SK-N-SH (cell line): ENCODE measurements at regions not wholly inside any gene's neighbourhood (a gene's known extent, or its start where the extent isn't known, plus 50 kb on each side); places are given as distances from the start of the nearest gene placed in this dataset.

ENCODE experiments used
- CTCF ChIA-PET: fragments of 300-600, 350-600 bp; formaldehyde crosslinking; extraction: SDS; loops from one replicate; lab custom pipeline; 2021; lab: Yijun Ruan, JAX
- POLR2A ChIA-PET: fragments of 350-600 bp; sonication (Branson Sonifier 250); formaldehyde crosslinking; extraction: SDS; loops from one replicate; lab custom pipeline; 2020; ENCODE audit warnings: antibody characterized with exemption, inconsistent platforms; lab: Yijun Ruan, JAX
- DNase-seq: peaks from one replicate; pipeline ENCODE4 v3.0.0; 2012
- H2AFZ ChIP-seq: fragments of 200-600 bp; sonication (generic); 2 replicates; pipeline ENCODE4 v1.8.1; 2016; ENCODE audit warnings: antibody characterized with exemption, mild to moderate bottlenecking, low read depth
- H3F3A ChIP-seq: fragments of 200-600 bp; sonication (generic); replicated peaks from 2 replicates; pipeline ENCODE3; 2016; ENCODE audit warnings: antibody characterized with exemption, mild to moderate bottlenecking; ENCODE audit not compliant: insufficient read depth
- H3K27ac ChIP-seq, 2 experiments: fragments of 200-500 bp in 1 of 2; fragments of 200-600 bp in 1 of 2; sonication (Bioruptor generic) in 1 of 2; sonication (generic), shearing (Covaris generic) in 1 of 2; 2 replicates each; pipeline versions ENCODE4 v1.5.1 to v1.6.1; 2014 to 2016; ENCODE audit warnings: low read depth in 2 of 2, inconsistent platforms in 1 of 2, low read length in 1 of 2, mild to moderate bottlenecking in 1 of 2, mixed read lengths in 1 of 2
- H3K27me3 ChIP-seq: fragments of 200-600 bp; sonication (generic), shearing (Covaris generic); 2 replicates; pipeline ENCODE4 v1.6.1; 2016; ENCODE audit warnings: mixed run types; ENCODE audit not compliant: insufficient read depth
- H3K36me3 ChIP-seq, 2 experiments: fragments of 200-500 bp in 1 of 2; fragments of 200-600 bp in 1 of 2; sonication (Bioruptor generic) in 1 of 2; sonication (generic) in 1 of 2; replicated peaks in 1 of 2; 2 replicates each; pipeline versions ENCODE3 to v1.5.1; 2014 to 2016; ENCODE audit warnings: low read length in 1 of 2, mild to moderate bottlenecking in 1 of 2; ENCODE audit not compliant: insufficient read depth in 2 of 2, control insufficient read depth in 1 of 2
- H3K4me1 ChIP-seq, 2 experiments: fragments of 200-500 bp in 1 of 2; fragments of 200-600 bp in 1 of 2; sonication (Bioruptor generic) in 1 of 2; sonication (generic), shearing (Covaris generic) in 1 of 2; 2 replicates each; pipeline versions ENCODE4 v1.5.1 to v1.6.1; 2014 to 2016; ENCODE audit warnings: low read depth in 1 of 2, low read length in 1 of 2, mixed run types in 1 of 2; ENCODE audit not compliant: insufficient read depth in 2 of 2, control insufficient read depth in 1 of 2
- H3K4me2 ChIP-seq: fragments of 200-600 bp; sonication (generic), shearing (Covaris generic); 2 replicates; pipeline ENCODE4 v1.6.1; 2017; ENCODE audit warnings: mixed run types
- H3K4me3 ChIP-seq, 2 experiments: fragments of 200-500 bp in 1 of 2; fragments of 200-600 bp in 1 of 2; sonication (Bioruptor generic) in 1 of 2; sonication (generic), shearing (Covaris generic) in 1 of 2; 2 replicates each; pipeline versions ENCODE4 v1.5.1 to v1.8.1; 2014 to 2016; ENCODE audit warnings: low read depth in 2 of 2, inconsistent platforms in 1 of 2, low read length in 1 of 2, mild to moderate bottlenecking in 1 of 2, mixed read lengths in 1 of 2, moderate library complexity in 1 of 2
- H3K79me2 ChIP-seq: fragments of 200-600 bp; sonication (generic); 2 replicates; pipeline ENCODE4 v1.8.1; 2017; ENCODE audit warnings: mild to moderate bottlenecking; ENCODE audit not compliant: insufficient read depth
- H3K9ac ChIP-seq: fragments of 200-600 bp; sonication (generic); 2 replicates; pipeline ENCODE4 v1.6.1; 2017; ENCODE audit warnings: mixed run types
- H3K9me2 ChIP-seq: fragments of 200-600 bp; sonication (generic); 2 replicates; pipeline ENCODE4 v1.6.1; 2017; ENCODE audit warnings: mixed run types
- H3K9me3 ChIP-seq: fragments of 200-600 bp; sonication (generic); 2 replicates; pipeline ENCODE4 v1.6.1; 2017; ENCODE audit warnings: mixed run types, mild to moderate bottlenecking, moderate library complexity
- H4K20me1 ChIP-seq: fragments of 200-600 bp; sonication (generic); 2 replicates; pipeline ENCODE4 v1.6.1; 2017; ENCODE audit warnings: mild to moderate bottlenecking, mixed run types; ENCODE audit not compliant: insufficient read depth
- CHD2 ChIP-seq: fragments of 150-350 bp; IDR thresholded peaks from 2 replicates; pipeline ENCODE4 v1.6.1; 2018; ENCODE audit warnings: low read length; ENCODE audit not compliant: partially characterized antibody
- ELF1 ChIP-seq: IDR thresholded peaks from 2 replicates; pipeline ENCODE4 v1.4.0; 2012
- EP300 ChIP-seq, 2 experiments: IDR thresholded peaks; 2 replicates each; pipeline versions ENCODE4 v1.4.0 to v1.6.1; 2012; ENCODE audit warnings: borderline replicate concordance in 1 of 2, low read depth in 1 of 2, low read length in 1 of 2
- EZH2phosphoT487 ChIP-seq: fragments of 200-600 bp; sonication (generic); IDR thresholded peaks from 2 replicates; pipeline ENCODE4 v1.6.1; 2017; ENCODE audit warnings: low read depth, mixed run types, mild to moderate bottlenecking, antibody characterized with exemption, moderate library complexity, borderline replicate concordance
- FOSL2 ChIP-seq: IDR thresholded peaks from 2 replicates; pipeline ENCODE4 v1.4.0; 2012; ENCODE audit warnings: low read depth, mild to moderate bottlenecking, moderate library complexity, borderline replicate concordance
- FOXJ3 ChIP-seq: sonication (generic); formaldehyde crosslinking; IDR thresholded peaks from 2 replicates; pipeline ENCODE4 v1.5.1; 2020; ENCODE audit warnings: mild to moderate bottlenecking, missing genetic modification reagents
- FOXM1 ChIP-seq: IDR thresholded peaks from 2 replicates; pipeline ENCODE4 v1.4.0; 2012; ENCODE audit warnings: low read depth, mild to moderate bottlenecking
- GATA2 ChIP-seq: sonication (generic); formaldehyde crosslinking; IDR thresholded peaks from 2 replicates; pipeline ENCODE4 v1.5.0; 2020; ENCODE audit warnings: mild to moderate bottlenecking, missing genetic modification reagents
- MXI1 ChIP-seq: IDR thresholded peaks from 2 replicates; pipeline ENCODE4 v1.6.1; 2012; ENCODE audit warnings: mild to moderate bottlenecking, low read depth, low read length, improper control_type of control experiment
- NFIC ChIP-seq: IDR thresholded peaks from 2 replicates; pipeline ENCODE4 v1.4.0; 2012; ENCODE audit warnings: borderline replicate concordance
- POLR2AphosphoS5 ChIP-seq: IDR thresholded peaks from 2 replicates; pipeline ENCODE4 v1.6.1; 2012; ENCODE audit warnings: low read depth, low read length
- RAD21 ChIP-seq: IDR thresholded peaks from 2 replicates; pipeline ENCODE4 v1.6.1; 2012; ENCODE audit warnings: mild to moderate bottlenecking, low read length
- SIN3A ChIP-seq: IDR thresholded peaks from 2 replicates; pipeline ENCODE4 v1.6.1; 2012; ENCODE audit warnings: low read depth, mild to moderate bottlenecking, low read length, moderate library complexity, borderline replicate concordance
- SMC3 ChIP-seq: IDR thresholded peaks from 2 replicates; pipeline ENCODE4 v1.6.1; 2012; ENCODE audit warnings: low read depth, low read length, improper control_type of control experiment
- TAF1 ChIP-seq: IDR thresholded peaks from 2 replicates; pipeline ENCODE4 v1.6.1; 2012; ENCODE audit warnings: low read depth, mild to moderate bottlenecking, low read length, moderate library complexity, borderline replicate concordance
- TCF12 ChIP-seq: IDR thresholded peaks from 2 replicates; pipeline ENCODE4 v1.4.0; 2012
- TEAD4 ChIP-seq: IDR thresholded peaks from 2 replicates; pipeline ENCODE4 v1.4.0; 2012; ENCODE audit warnings: mild to moderate bottlenecking, borderline replicate concordance; ENCODE audit not compliant: insufficient read depth
- USF1 ChIP-seq: IDR thresholded peaks from 2 replicates; pipeline ENCODE4 v1.4.0; 2012; ENCODE audit warnings: low read depth, borderline replicate concordance
- YY1 ChIP-seq: IDR thresholded peaks from 2 replicates; pipeline ENCODE4 v1.4.0; 2012; ENCODE audit warnings: low read depth, mild to moderate bottlenecking
- WGBS: methylation state at CpG from one replicate; pipeline ENCODE4 v1.1.6; 2017; ENCODE audit warnings: low lambda C conversion rate; 5-methylcytosine and 5-hydroxymethylcytosine counted together
- TF ChIP-seq, protein P1 (sequence below): fragments of 150-350 bp; IDR thresholded peaks from 2 replicates; pipeline ENCODE4 v1.6.1; 2016; ENCODE audit warnings: mild to moderate bottlenecking, low read depth, low read length
- TF ChIP-seq, protein P2 (sequence below): fragments of 150-350 bp; IDR thresholded peaks from 2 replicates; pipeline ENCODE4 v1.6.1; 2017; ENCODE audit warnings: antibody characterized with exemption, low read length, low read depth, borderline replicate concordance
- TF ChIP-seq, protein P3 (sequence below): IDR thresholded peaks from 2 replicates; pipeline ENCODE4 v1.4.0; 2012; ENCODE audit warnings: low read depth, borderline replicate concordance

DNA sequence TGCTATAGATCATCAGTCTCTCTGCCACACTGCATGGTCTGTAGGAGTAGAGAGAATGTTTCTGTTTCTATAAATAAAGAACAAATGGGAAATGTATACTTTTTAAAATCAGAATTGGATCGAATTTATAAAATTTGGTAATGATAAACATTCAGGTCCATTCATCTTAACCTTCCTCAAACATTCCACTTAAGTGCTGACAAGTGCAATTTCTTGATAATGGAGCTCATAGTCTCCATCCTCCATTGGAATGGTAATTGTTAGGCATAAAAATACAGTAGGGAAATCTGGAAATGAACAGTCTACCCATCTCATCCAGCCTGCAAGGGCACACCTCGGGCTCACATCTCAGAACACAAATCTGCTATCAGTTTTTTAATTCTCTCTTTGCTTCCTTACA, 122.6 kb upstream of the PACRGL start (continued):
- TF ChIP-seq, protein P1, sequence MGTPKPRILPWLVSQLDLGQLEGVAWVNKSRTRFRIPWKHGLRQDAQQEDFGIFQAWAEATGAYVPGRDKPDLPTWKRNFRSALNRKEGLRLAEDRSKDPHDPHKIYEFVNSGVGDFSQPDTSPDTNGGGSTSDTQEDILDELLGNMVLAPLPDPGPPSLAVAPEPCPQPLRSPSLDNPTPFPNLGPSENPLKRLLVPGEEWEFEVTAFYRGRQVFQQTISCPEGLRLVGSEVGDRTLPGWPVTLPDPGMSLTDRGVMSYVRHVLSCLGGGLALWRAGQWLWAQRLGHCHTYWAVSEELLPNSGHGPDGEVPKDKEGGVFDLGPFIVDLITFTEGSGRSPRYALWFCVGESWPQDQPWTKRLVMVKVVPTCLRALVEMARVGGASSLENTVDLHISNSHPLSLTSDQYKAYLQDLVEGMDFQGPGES = no peak
- TF ChIP-seq SMC3 (no peak), USF1 (no peak), GATA2 (CRISPR knock-in tag) (no peak), FOXM1 (no peak), CHD2 (no peak)
- TF ChIP-seq, protein P2, sequence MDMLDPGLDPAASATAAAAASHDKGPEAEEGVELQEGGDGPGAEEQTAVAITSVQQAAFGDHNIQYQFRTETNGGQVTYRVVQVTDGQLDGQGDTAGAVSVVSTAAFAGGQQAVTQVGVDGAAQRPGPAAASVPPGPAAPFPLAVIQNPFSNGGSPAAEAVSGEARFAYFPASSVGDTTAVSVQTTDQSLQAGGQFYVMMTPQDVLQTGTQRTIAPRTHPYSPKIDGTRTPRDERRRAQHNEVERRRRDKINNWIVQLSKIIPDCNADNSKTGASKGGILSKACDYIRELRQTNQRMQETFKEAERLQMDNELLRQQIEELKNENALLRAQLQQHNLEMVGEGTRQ = no peak

- CTCF ChIA-PET = no interaction called here
- TF ChIP-seq FOXJ3 = no peak
- TF ChIP-seq POLR2AphosphoS5 = no peak
- TF ChIP-seq USF1 = no peak
- TF ChIP-seq CHD2 = no peak
- no peak for TF ChIP-seq SIN3A
- TF ChIP-seq YY1 = no peak
- TF ChIP-seq TCF12 = no peak
- TF ChIP-seq RAD21 = no peak
- no peak for TF ChIP-seq FOSL2
- TF ChIP-seq SMC3 = no peak
- TF ChIP-seq, protein P3, sequence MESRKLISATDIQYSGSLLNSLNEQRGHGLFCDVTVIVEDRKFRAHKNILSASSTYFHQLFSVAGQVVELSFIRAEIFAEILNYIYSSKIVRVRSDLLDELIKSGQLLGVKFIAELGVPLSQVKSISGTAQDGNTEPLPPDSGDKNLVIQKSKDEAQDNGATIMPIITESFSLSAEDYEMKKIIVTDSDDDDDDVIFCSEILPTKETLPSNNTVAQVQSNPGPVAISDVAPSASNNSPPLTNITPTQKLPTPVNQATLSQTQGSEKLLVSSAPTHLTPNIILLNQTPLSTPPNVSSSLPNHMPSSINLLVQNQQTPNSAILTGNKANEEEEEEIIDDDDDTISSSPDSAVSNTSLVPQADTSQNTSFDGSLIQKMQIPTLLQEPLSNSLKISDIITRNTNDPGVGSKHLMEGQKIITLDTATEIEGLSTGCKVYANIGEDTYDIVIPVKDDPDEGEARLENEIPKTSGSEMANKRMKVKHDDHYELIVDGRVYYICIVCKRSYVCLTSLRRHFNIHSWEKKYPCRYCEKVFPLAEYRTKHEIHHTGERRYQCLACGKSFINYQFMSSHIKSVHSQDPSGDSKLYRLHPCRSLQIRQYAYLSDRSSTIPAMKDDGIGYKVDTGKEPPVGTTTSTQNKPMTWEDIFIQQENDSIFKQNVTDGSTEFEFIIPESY = no peak
- TF ChIP-seq TAF1 = no peak
- TF ChIP-seq EP300 (IDR thresholded peaks at IDR 0.05; ENCODE audit: borderline replicate concordance in 1 of 2, low read depth in 1 of 2, low read length in 1 of 2) = no peak
- no peak for TF ChIP-seq ELF1
- TF ChIP-seq MXI1 = no peak
- no peak for TF ChIP-seq GATA2 (CRISPR knock-in tag)
- TF ChIP-seq, protein P1 = no peak
- TF ChIP-seq EZH2phosphoT487 = no peak
- TF ChIP-seq NFIC = no peak
- TF ChIP-seq TEAD4 = no peak
- TF ChIP-seq, all 33 proteins: peak for 0
- no peaks in the 10 kb centered on the region for H3K9me3 ChIP-seq
- no peak overlapping the region for H3K4me2 ChIP-seq
- H3K9ac ChIP-seq = no peak overlapping the region
- no peak overlapping the region for H2AFZ ChIP-seq
- H3F3A ChIP-seq = peaks cover 6% of the 10 kb centered on the region
- H3K79me2 ChIP-seq = no peaks in the 10 kb centered on the region; the same call in 1 of the 2 replicates
- DNase-seq = no peak
- H4K20me1 ChIP-seq = no peaks in the 10 kb centered on the region
- peaks cover 32 to 37% of the 10 kb centered on the region in 2 experiments for H3K36me3 ChIP-seq
- no peak overlapping the region for H3K4me3 ChIP-seq
- POLR2A ChIA-PET = no interaction called here
- no peaks in the 10 kb centered on the region for H3K4me1 ChIP-seq
- no peaks in the 10 kb centered on the region for H3K9me2 ChIP-seq
- no peak overlapping the region for H3K27ac ChIP-seq
- no peaks in the 10 kb centered on the region for H3K27me3 ChIP-seq
- WGBS = 92% methylated on average over 2 of the region's 2 CpGs
Observed at GRCh38 chr4:20580907-20581306, 119.4 kb upstream of the PACRGL start.
